HG02884 (cell line): ENCODE measurements at regions not wholly inside any gene's neighbourhood (a gene's known extent, or its start where the extent isn't known, plus 50 kb on each side); places are given as distances from the start of the nearest gene placed in this dataset.
"Not testable (repeated sequence)": the region's sequence is repeated elsewhere in the genome, so short reads cannot be mapped to it uniquely, and the experiment has no call there.

Experiments used
- ATAC-seq: cut with Tn5 transposase; IDR thresholded peaks from one replicate; pipeline ENCODE4 v1.9.1; 2021; ENCODE audit warnings: mild to moderate bottlenecking, moderate library complexity; ENCODE audit not compliant: unreplicated experiment

GRCh38 chr7:52782348-52782747 is 253.1 kb upstream of the POM121L12 start:
- ATAC-seq = no peak

GRCh38 chr7:52781250-52781649 is 254.2 kb upstream of the POM121L12 start:
- ATAC-seq = no peak

GRCh38 chr7:52779004-52779403 is 256.4 kb upstream of the POM121L12 start:
- ATAC-seq = no peak

- ATAC-seq = no peak
Observed at GRCh38 chr7:52777051-52777822, 258.2 kb upstream of the POM121L12 start.

GRCh38 chr7:52775876-52776275 is 259.6 kb upstream of the POM121L12 start:
- ATAC-seq = no peak

GRCh38 chr7:52771177-52771576 is 264.3 kb upstream of the POM121L12 start:
- ATAC-seq = no peak

- no peak for ATAC-seq
Observed at GRCh38 chr7:52764492-52765169, 270.8 kb upstream of the POM121L12 start.

GRCh38 chr7:52758356-52758755 is 277.1 kb upstream of the POM121L12 start:
- ATAC-seq = no peak

- no peak for ATAC-seq
Observed at GRCh38 chr7:52753855-52754254, 281.6 kb upstream of the POM121L12 start.

GRCh38 chr7:52752891-52753290 is 282.5 kb upstream of the POM121L12 start:
- no peak for ATAC-seq

- ATAC-seq = no peak
Observed at GRCh38 chr7:52749880-52750279, 285.6 kb upstream of the POM121L12 start.

GRCh38 chr7:52747817-52748216 is 287.6 kb upstream of the POM121L12 start:
- no peak for ATAC-seq

GRCh38 chr7:52741670-52742290 is 293.7 kb upstream of the POM121L12 start:
- ATAC-seq = no peak

GRCh38 chr7:52735656-52736055 is 299.8 kb upstream of the POM121L12 start:
- ATAC-seq = no peak

- not testable (repeated sequence) for ATAC-seq
Observed at GRCh38 chr7:52728683-52729082, 306.8 kb upstream of the POM121L12 start.

GRCh38 chr7:52727632-52728031 is 307.8 kb upstream of the POM121L12 start:
- ATAC-seq = no peak

- ATAC-seq = no peak
Observed at GRCh38 chr7:52726986-52727385, 308.4 kb upstream of the POM121L12 start.

GRCh38 chr7:52726493-52726892 is 308.9 kb upstream of the POM121L12 start:
- no peak for ATAC-seq

GRCh38 chr7:52723606-52724005 is 311.8 kb upstream of the POM121L12 start:
- no peak for ATAC-seq

GRCh38 chr7:52720856-52721255 is 314.6 kb upstream of the POM121L12 start:
- ATAC-seq = no peak

- ATAC-seq = no peak
Observed at GRCh38 chr7:52719677-52720076, 315.8 kb upstream of the POM121L12 start.

GRCh38 chr7:52715701-52716100 is 319.7 kb upstream of the POM121L12 start:
- ATAC-seq = no peak
